HCT116 (cell line): ENCODE measurements at regions not wholly inside any gene's neighbourhood (a gene's known extent, or its start where the extent isn't known, plus 50 kb on each side); places are given as distances from the start of the nearest gene placed in this dataset.

Experiments used
- ATAC-seq: fragments of 200-7000 bp; cut with Tn5 transposase; 2 replicates; pipeline ENCODE4 v1.9.1; 2020; ENCODE audit warnings: mild to moderate bottlenecking, moderate library complexity
- BruUV-seq: library from RNA; stranded (reverse); fragments of 400-500 nt; replicated peaks from 2 replicates; lab custom pipeline; 2021; lab: Mats Ljungman, UMichigan
- CTCF ChIA-PET: fragments of 300-600 bp; sonication (Branson Sonifier 250); formaldehyde crosslinking; loops from one replicate; lab custom pipeline; 2021; ENCODE audit warnings: antibody characterized with exemption; lab: Charles Lee
- POLR2A ChIA-PET: fragments of 300-600, 350-600 bp; sonication (Branson Sonifier 250); formaldehyde crosslinking; loops from one replicate; lab custom pipeline; 2021; ENCODE audit warnings: antibody characterized with exemption; lab: Charles Lee
- RAD21 ChIA-PET, 2 experiments: fragments of 300-600 bp; sonication (Branson Sonifier 250); formaldehyde crosslinking; loops; one replicate each; lab custom pipeline; 2023; ENCODE audit warnings: low total read pairs in 2 of 2; ENCODE audit not compliant: uncharacterized antibody in 2 of 2, unreplicated experiment in 2 of 2, low non-redundant PET in 1 of 2; lab: Charles Lee
- DNase-seq: peaks from one replicate; pipeline ENCODE4 v3.0.0-alpha.2; 2010; ENCODE audit warnings: low read depth, low spot score
- H2AFZ ChIP-seq: fragments of 200-600 bp; shearing (Covaris generic), sonication (generic); 2 replicates; pipeline ENCODE4 v1.6.1; 2017; ENCODE audit warnings: low read depth, mixed run types, mixed read lengths, antibody characterized with exemption, low read length; ENCODE audit not compliant: poor library complexity, severe bottlenecking
- H3K27ac ChIP-seq: 2 replicates; pipeline ENCODE4 v1.5.1; 2012; ENCODE audit warnings: low read depth, low read length
- H3K27me3 ChIP-seq: fragments of 200-600 bp; sonication (generic); 2 replicates; pipeline ENCODE4 v1.6.1; 2016; ENCODE audit warnings: mixed run types, low read length, mixed read lengths; ENCODE audit not compliant: insufficient read depth
- H3K36me3 ChIP-seq, 2 experiments: fragments of 200-500 bp in 1 of 2; fragments of 200-600 bp in 1 of 2; sonication (Bioruptor generic) in 1 of 2; sonication (generic) in 1 of 2; 2 replicates each; pipeline versions ENCODE4 v1.5.1 to v1.6.1; 2014 to 2016; ENCODE audit warnings: low read length in 2 of 2, inconsistent platforms in 1 of 2, mixed read lengths in 1 of 2, mixed run types in 1 of 2; ENCODE audit not compliant: insufficient read depth in 2 of 2, control insufficient read depth in 1 of 2
- H3K4me1 ChIP-seq, 2 experiments: fragments of 200-600 bp in 1 of 2; sonication (generic) in 1 of 2; 2 replicates each; pipeline versions ENCODE4 v1.5.1 to v1.6.1; 2012 to 2017; ENCODE audit warnings: low read length in 2 of 2, inconsistent platforms in 1 of 2, mild to moderate bottlenecking in 1 of 2, mixed read lengths in 1 of 2, mixed run types in 1 of 2, moderate library complexity in 1 of 2; ENCODE audit not compliant: insufficient read depth in 2 of 2, control insufficient read depth in 1 of 2
- H3K4me2 ChIP-seq: fragments of 200-600 bp; sonication (generic); 2 replicates; pipeline ENCODE4 v1.6.1; 2017; ENCODE audit warnings: mixed run types, low read length, mixed read lengths
- H3K4me3 ChIP-seq, 2 experiments: fragments of 200-600 bp in 1 of 2; sonication (generic) in 1 of 2; replicated peaks in 1 of 2; 2 replicates each; pipeline ENCODE4 v1.5.1; 2011 to 2016; ENCODE audit warnings: low read length in 2 of 2, control low read depth in 1 of 2, low read depth in 1 of 2, mild to moderate bottlenecking in 1 of 2, mixed read lengths in 1 of 2, mixed run types in 1 of 2
- H3K79me2 ChIP-seq: fragments of 200-600 bp; sonication (generic); 2 replicates; pipeline ENCODE4 v1.6.1; 2017; ENCODE audit warnings: mild to moderate bottlenecking, mixed run types, low read length, moderate library complexity, mixed read lengths; ENCODE audit not compliant: insufficient read depth
- H3K9ac ChIP-seq: fragments of 200-600 bp; sonication (generic); 2 replicates; pipeline ENCODE4 v1.6.1; 2016; ENCODE audit warnings: low read length, mixed read lengths
- H3K9me2 ChIP-seq: fragments of 200-600 bp; sonication (generic), shearing (Covaris generic); 2 replicates; pipeline ENCODE4 v1.6.1; 2017; ENCODE audit warnings: mixed run types, mild to moderate bottlenecking, moderate library complexity; ENCODE audit not compliant: insufficient read depth
- H3K9me3 ChIP-seq, 2 experiments: fragments of 200-500 bp in 1 of 2; fragments of 200-600 bp in 1 of 2; sonication (Bioruptor generic) in 1 of 2; sonication (generic) in 1 of 2; 2 replicates each; pipeline ENCODE4 v1.6.1; 2014 to 2017; ENCODE audit warnings: low read length in 2 of 2, mixed read lengths in 2 of 2, inconsistent platforms in 1 of 2, low read depth in 1 of 2, mild to moderate bottlenecking in 1 of 2, mixed run types in 1 of 2, moderate library complexity in 1 of 2; ENCODE audit not compliant: control insufficient read depth in 1 of 2, insufficient read depth in 1 of 2
- H4K20me1 ChIP-seq: fragments of 200-600 bp; sonication (generic), shearing (Covaris generic); 2 replicates; pipeline ENCODE4 v1.6.1; 2017; ENCODE audit warnings: mixed run types, mild to moderate bottlenecking, moderate library complexity; ENCODE audit not compliant: insufficient read depth
- EGR1 ChIP-seq: IDR thresholded peaks from 2 replicates; pipeline ENCODE4 v1.6.1; 2012; ENCODE audit warnings: low read depth
- ELF1 ChIP-seq: IDR thresholded peaks from 2 replicates; pipeline ENCODE4 v1.6.1; 2012; ENCODE audit warnings: low read depth, borderline replicate concordance
- FOSL1 ChIP-seq: IDR thresholded peaks from 2 replicates; pipeline ENCODE4 v1.6.1; 2012; ENCODE audit warnings: low read depth
- POLR2A ChIP-seq: IDR thresholded peaks from 2 replicates; pipeline ENCODE4 v1.7.0; 2011; ENCODE audit warnings: borderline replicate concordance; ENCODE audit not compliant: insufficient read depth, insufficient read length; ENCODE audit errors: extremely low read depth
- RAD21 ChIP-seq: IDR thresholded peaks from 2 replicates; pipeline ENCODE4 v1.6.1; 2012; ENCODE audit warnings: low read depth, mild to moderate bottlenecking
- SIN3A ChIP-seq: IDR thresholded peaks from 2 replicates; pipeline ENCODE4 v1.6.1; 2012; ENCODE audit warnings: low read depth
- YY1 ChIP-seq: IDR thresholded peaks from 2 replicates; pipeline ENCODE4 v1.6.1; 2011; ENCODE audit warnings: low read length, low read depth, moderate library complexity, mild to moderate bottlenecking; ENCODE audit not compliant: insufficient replicate concordance; ENCODE audit errors: extremely low read depth
- intact Hi-C: fragments of 100-400 bp; cut with micrococcal nuclease; formaldehyde crosslinking; loops from 2 replicates; pipeline ENCODE4 v1.10.0; 2022
- TF ChIP-seq, protein P1 (sequence below): IDR thresholded peaks from 2 replicates; pipeline ENCODE4 v1.6.1; 2012
- TF ChIP-seq, protein P2 (sequence below): IDR thresholded peaks from 2 replicates; pipeline ENCODE4 v1.6.1; 2012; ENCODE audit warnings: low read depth
- TF ChIP-seq, protein P3 (sequence below), 3 experiments: fragments of 200-600 bp in 1 of 3; sonication (generic) in 1 of 3; IDR thresholded peaks in 2 of 3; conservative IDR thresholded peaks in 1 of 3; 2 replicates each; pipeline ENCODE4 v1.5.1; 2012 to 2017; ENCODE audit warnings: low read depth in 2 of 3, low read length in 2 of 3, antibody characterized with exemption in 1 of 3, borderline replicate concordance in 1 of 3, control low read depth in 1 of 3, mild to moderate bottlenecking in 1 of 3, mixed read lengths in 1 of 3, mixed run types in 1 of 3, moderate library complexity in 1 of 3; ENCODE audit not compliant: insufficient read depth in 1 of 3

DNA sequence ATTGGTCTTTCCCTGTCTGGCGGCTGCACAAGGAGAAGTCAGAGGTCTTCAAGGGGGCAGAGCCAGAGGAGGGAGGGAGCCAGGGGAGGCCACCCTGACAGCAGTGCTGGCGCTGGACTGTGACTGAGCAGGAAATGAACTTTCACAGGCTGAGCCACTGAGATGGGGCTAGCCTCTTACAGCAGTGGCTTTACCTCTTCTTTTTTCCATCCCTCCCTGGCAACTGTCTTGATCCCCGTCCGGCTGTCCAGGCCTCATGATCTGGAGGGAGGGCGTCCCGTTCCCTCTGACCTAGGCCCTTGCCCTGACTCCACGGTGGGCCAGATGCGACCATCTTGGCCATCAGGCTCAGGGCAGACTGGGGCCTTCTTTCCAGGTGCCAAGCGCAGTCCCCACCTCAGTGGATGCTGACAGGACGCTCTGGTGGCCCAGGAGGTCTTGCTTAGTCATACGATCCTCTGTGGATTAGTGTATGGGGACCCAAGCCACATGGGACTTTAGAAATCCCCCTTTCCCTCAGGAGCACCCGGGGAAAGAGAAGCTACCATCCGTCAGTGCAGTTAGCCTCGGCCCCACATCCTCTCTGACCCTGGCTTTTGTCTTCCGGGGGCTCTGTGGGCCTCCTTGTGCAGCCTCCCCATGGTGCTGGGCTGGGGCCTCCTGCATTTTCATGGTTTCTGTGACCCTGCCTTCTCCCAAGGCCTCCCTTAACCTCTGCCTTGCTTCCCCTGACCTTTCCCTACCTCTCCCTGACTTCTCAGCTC, 57.4 kb upstream of the CCDC167 start:
- intact Hi-C loops: no loop called here

More for the DNA sequence above, 57.4 kb upstream of the CCDC167 start:
- no peaks in the 10 kb centered on the region for H3K36me3 ChIP-seq
- ChIA-PET RAD21 (no interaction called here), POLR2A (no interaction called here), CTCF (no interaction called here)
- no peak overlapping the region for H3K4me3 ChIP-seq
- H3K27me3 ChIP-seq: no peaks in the 10 kb centered on the region
- H4K20me1 ChIP-seq: no peaks in the 10 kb centered on the region
- no peak overlapping the region for H2AFZ ChIP-seq
- ATAC-seq: no peak
- no peak overlapping the region for H3K9ac ChIP-seq
- no peak for DNase-seq
- no peak overlapping the region for H3K27ac ChIP-seq
- TF ChIP-seq YY1: no peak
- TF ChIP-seq, protein P1, sequence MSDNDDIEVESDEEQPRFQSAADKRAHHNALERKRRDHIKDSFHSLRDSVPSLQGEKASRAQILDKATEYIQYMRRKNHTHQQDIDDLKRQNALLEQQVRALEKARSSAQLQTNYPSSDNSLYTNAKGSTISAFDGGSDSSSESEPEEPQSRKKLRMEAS: no peak
- no peak for TF ChIP-seq SIN3A
- TF ChIP-seq RAD21: no peak
- TF ChIP-seq FOSL1: no peak
- TF ChIP-seq, protein P2, sequence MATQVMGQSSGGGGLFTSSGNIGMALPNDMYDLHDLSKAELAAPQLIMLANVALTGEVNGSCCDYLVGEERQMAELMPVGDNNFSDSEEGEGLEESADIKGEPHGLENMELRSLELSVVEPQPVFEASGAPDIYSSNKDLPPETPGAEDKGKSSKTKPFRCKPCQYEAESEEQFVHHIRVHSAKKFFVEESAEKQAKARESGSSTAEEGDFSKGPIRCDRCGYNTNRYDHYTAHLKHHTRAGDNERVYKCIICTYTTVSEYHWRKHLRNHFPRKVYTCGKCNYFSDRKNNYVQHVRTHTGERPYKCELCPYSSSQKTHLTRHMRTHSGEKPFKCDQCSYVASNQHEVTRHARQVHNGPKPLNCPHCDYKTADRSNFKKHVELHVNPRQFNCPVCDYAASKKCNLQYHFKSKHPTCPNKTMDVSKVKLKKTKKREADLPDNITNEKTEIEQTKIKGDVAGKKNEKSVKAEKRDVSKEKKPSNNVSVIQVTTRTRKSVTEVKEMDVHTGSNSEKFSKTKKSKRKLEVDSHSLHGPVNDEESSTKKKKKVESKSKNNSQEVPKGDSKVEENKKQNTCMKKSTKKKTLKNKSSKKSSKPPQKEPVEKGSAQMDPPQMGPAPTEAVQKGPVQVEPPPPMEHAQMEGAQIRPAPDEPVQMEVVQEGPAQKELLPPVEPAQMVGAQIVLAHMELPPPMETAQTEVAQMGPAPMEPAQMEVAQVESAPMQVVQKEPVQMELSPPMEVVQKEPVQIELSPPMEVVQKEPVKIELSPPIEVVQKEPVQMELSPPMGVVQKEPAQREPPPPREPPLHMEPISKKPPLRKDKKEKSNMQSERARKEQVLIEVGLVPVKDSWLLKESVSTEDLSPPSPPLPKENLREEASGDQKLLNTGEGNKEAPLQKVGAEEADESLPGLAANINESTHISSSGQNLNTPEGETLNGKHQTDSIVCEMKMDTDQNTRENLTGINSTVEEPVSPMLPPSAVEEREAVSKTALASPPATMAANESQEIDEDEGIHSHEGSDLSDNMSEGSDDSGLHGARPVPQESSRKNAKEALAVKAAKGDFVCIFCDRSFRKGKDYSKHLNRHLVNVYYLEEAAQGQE: no peak
- no peak for TF ChIP-seq POLR2A
- TF ChIP-seq EGR1: no peak
- TF ChIP-seq, protein P3, sequence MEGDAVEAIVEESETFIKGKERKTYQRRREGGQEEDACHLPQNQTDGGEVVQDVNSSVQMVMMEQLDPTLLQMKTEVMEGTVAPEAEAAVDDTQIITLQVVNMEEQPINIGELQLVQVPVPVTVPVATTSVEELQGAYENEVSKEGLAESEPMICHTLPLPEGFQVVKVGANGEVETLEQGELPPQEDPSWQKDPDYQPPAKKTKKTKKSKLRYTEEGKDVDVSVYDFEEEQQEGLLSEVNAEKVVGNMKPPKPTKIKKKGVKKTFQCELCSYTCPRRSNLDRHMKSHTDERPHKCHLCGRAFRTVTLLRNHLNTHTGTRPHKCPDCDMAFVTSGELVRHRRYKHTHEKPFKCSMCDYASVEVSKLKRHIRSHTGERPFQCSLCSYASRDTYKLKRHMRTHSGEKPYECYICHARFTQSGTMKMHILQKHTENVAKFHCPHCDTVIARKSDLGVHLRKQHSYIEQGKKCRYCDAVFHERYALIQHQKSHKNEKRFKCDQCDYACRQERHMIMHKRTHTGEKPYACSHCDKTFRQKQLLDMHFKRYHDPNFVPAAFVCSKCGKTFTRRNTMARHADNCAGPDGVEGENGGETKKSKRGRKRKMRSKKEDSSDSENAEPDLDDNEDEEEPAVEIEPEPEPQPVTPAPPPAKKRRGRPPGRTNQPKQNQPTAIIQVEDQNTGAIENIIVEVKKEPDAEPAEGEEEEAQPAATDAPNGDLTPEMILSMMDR (IDR thresholded peaks at IDR 0.05 in 2 of 3, conservative IDR thresholded peaks at IDR 0.05 in 1 of 3; ENCODE audit: borderline replicate concordance in 1 of 3, insufficient read depth in 1 of 3, low read depth in 2 of 3, low read length in 2 of 3): no peak
- TF ChIP-seq ELF1: no peak
- peak overlapping the region; percentile 15; the same call in 1 of the 2 replicates for H3K4me2 ChIP-seq
- H3K9me2 ChIP-seq: no peaks in the 10 kb centered on the region
- H3K9me3 ChIP-seq: no peaks in the 10 kb centered on the region
- H3K79me2 ChIP-seq: no peaks in the 10 kb centered on the region
- peaks cover 16 to 61% of the 10 kb centered on the region in 2 experiments for H3K4me1 ChIP-seq
- BruUV-seq: no TSS peak
